H1 (cell line): ENCODE measurements at regions not wholly inside any gene's neighbourhood (a gene's known extent, or its start where the extent isn't known, plus 50 kb on each side); places are given as distances from the start of the nearest gene placed in this dataset.

ENCODE experiments used
- CTCF ChIA-PET: fragments of 300-600 bp; sonication (Branson Sonifier 250); formaldehyde crosslinking; loops from one replicate; lab custom pipeline; 2021; ENCODE audit not compliant: partially characterized antibody; lab: Charles Lee
- POLR2A ChIA-PET: fragments of 300-600 bp; sonication (Branson Sonifier 250); formaldehyde crosslinking; loops from one replicate; lab custom pipeline; 2021; ENCODE audit warnings: inconsistent platforms; ENCODE audit not compliant: partially characterized antibody; lab: Charles Lee
- DNase-seq, 2 experiments: peaks; one replicate each; pipeline versions ENCODE4 v3.0.0 to v3.0.0-alpha.2; 2010 to 2022; ENCODE audit warnings: low spot score in 2 of 2, low read depth in 1 of 2, mixed read lengths in 1 of 2
- FAIRE-seq: peaks from 2 replicates; lab custom pipeline; 2011; peaks lifted over from hg19 to GRCh38; lab: Jason Lieb, UNC
- H2AFZ ChIP-seq: 2 replicates; pipeline ENCODE4 v1.8.1; 2012; ENCODE audit warnings: low read length, inconsistent platforms
- H2AK5ac ChIP-seq: 2 replicates; pipeline ENCODE4 v1.6.1; 2013; ENCODE audit warnings: low read depth, low read length
- H2BK120ac ChIP-seq: replicated peaks from 2 replicates; pipeline ENCODE3; 2013; ENCODE audit warnings: low read depth, low read length, inconsistent platforms
- H2BK12ac ChIP-seq: 2 replicates; pipeline ENCODE4 v1.6.1; 2013; ENCODE audit warnings: low read depth, low read length
- H2BK15ac ChIP-seq: 2 replicates; pipeline ENCODE4 v1.6.1; 2013; ENCODE audit warnings: low read length
- H2BK20ac ChIP-seq: 2 replicates; pipeline ENCODE4 v1.6.1; 2013; ENCODE audit warnings: low read length
- H2BK5ac ChIP-seq: 2 replicates; pipeline ENCODE4 v1.6.1; 2013; ENCODE audit warnings: low read depth, low read length
- H3K14ac ChIP-seq: 2 replicates; pipeline ENCODE4 v1.6.1; 2013; ENCODE audit warnings: inconsistent platforms; ENCODE audit not compliant: insufficient read length
- H3K18ac ChIP-seq: 2 replicates; pipeline ENCODE4 v1.6.1; 2013; ENCODE audit warnings: low read length; ENCODE audit errors: extremely low read depth
- H3K23ac ChIP-seq: 2 replicates; pipeline ENCODE4 v1.6.1; 2013; ENCODE audit warnings: inconsistent platforms; ENCODE audit not compliant: insufficient read length
- H3K23me2 ChIP-seq: 2 replicates; pipeline ENCODE4 v1.6.1; 2013; ENCODE audit warnings: low read depth, low read length
- H3K27ac ChIP-seq: 2 replicates; pipeline ENCODE4 v1.6.1; 2011; ENCODE audit warnings: low read depth, low read length, inconsistent platforms
- H3K27me3 ChIP-seq, 4 experiments: replicated peaks in 1 of 4; 1 replicate in 1 of 4; 2 replicates in 3 of 4; pipeline versions ENCODE4 v1.6.1 to v1.8.1; 2011 to 2013; ENCODE audit warnings: low read length in 3 of 4, mild to moderate bottlenecking in 3 of 4, inconsistent platforms in 2 of 4, mixed read lengths in 2 of 4, moderate library complexity in 1 of 4; ENCODE audit not compliant: control insufficient read depth in 3 of 4, insufficient read depth in 3 of 4; ENCODE audit errors: extremely low read depth in 1 of 4
- H3K36me3 ChIP-seq, 4 experiments: 2 replicates each; pipeline versions ENCODE4 v1.6.1 to v1.8.1; 2011 to 2013; ENCODE audit warnings: mild to moderate bottlenecking in 4 of 4, low read length in 3 of 4, moderate library complexity in 2 of 4, control low read depth in 1 of 4, inconsistent platforms in 1 of 4; ENCODE audit not compliant: insufficient read depth in 4 of 4, control insufficient read depth in 2 of 4
- H3K4ac ChIP-seq: replicated peaks from 2 replicates; pipeline ENCODE3; 2013; ENCODE audit warnings: low read length, low read depth, mixed read lengths, inconsistent platforms; ENCODE audit not compliant: insufficient read length
- H3K4me1 ChIP-seq, 4 experiments: replicated peaks in 1 of 4; 1 replicate in 1 of 4; 2 replicates in 3 of 4; pipeline versions ENCODE4 v1.6.1 to v1.8.1; 2011 to 2013; ENCODE audit warnings: low read length in 3 of 4, inconsistent platforms in 2 of 4, mixed read lengths in 1 of 4; ENCODE audit not compliant: insufficient read depth in 4 of 4, control insufficient read depth in 3 of 4
- H3K4me2 ChIP-seq, 2 experiments: 2 replicates each; pipeline versions ENCODE4 v1.6.1 to v1.8.1; 2011 to 2013; ENCODE audit warnings: low read depth in 2 of 2, low read length in 2 of 2, control low read depth in 1 of 2, inconsistent platforms in 1 of 2, mild to moderate bottlenecking in 1 of 2; ENCODE audit not compliant: insufficient read depth in 1 of 2
- H3K4me3 ChIP-seq, 4 experiments: fragments of 200-600, 300-600 bp in 1 of 4; sonication (generic), shearing (Covaris generic), sonication (Bioruptor Twin) in 1 of 4; 2 replicates each; pipeline versions ENCODE4 v1.5.1 to v1.8.1; 2011 to 2016; ENCODE audit warnings: low read length in 4 of 4, low read depth in 3 of 4, control low read depth in 2 of 4, inconsistent platforms in 2 of 4, mild to moderate bottlenecking in 2 of 4, mixed read lengths in 1 of 4, moderate library complexity in 1 of 4; ENCODE audit not compliant: insufficient read depth in 2 of 4; ENCODE audit errors: extremely low read depth in 1 of 4
- H3K56ac ChIP-seq: replicated peaks from 2 replicates; pipeline ENCODE3; 2013; ENCODE audit warnings: low read depth, mild to moderate bottlenecking, mixed read lengths, low read length, inconsistent platforms; ENCODE audit not compliant: insufficient read length
- H3K79me1 ChIP-seq: 2 replicates; pipeline ENCODE4 v1.6.1; 2013; ENCODE audit warnings: low read depth, low read length, control low read depth
- H3K79me2 ChIP-seq, 2 experiments: 2 replicates each; pipeline versions ENCODE4 v1.6.1 to v1.8.1; 2012 to 2013; ENCODE audit warnings: low read length in 2 of 2, mild to moderate bottlenecking in 2 of 2, inconsistent platforms in 1 of 2; ENCODE audit not compliant: insufficient read depth in 2 of 2, control insufficient read depth in 1 of 2
- H3K9ac ChIP-seq, 4 experiments: replicated peaks in 1 of 4; 1 replicate in 1 of 4; 2 replicates in 3 of 4; pipeline versions ENCODE4 v1.6.1 to v1.8.1; 2011 to 2013; ENCODE audit warnings: low read depth in 3 of 4, low read length in 3 of 4, control low read depth in 2 of 4, mild to moderate bottlenecking in 2 of 4, moderate library complexity in 2 of 4, inconsistent platforms in 1 of 4; ENCODE audit errors: extremely low read depth in 1 of 4
- H3K9me3 ChIP-seq, 2 experiments: 2 replicates each; pipeline versions ENCODE4 v1.6.1 to v1.8.1; 2012 to 2013; ENCODE audit warnings: mild to moderate bottlenecking in 2 of 2, moderate library complexity in 2 of 2, control low read depth in 1 of 2, inconsistent platforms in 1 of 2, low read depth in 1 of 2, low read length in 1 of 2, mixed read lengths in 1 of 2; ENCODE audit not compliant: insufficient read depth in 2 of 2
- H4K20me1 ChIP-seq, 2 experiments: replicated peaks in 1 of 2; 2 replicates each; pipeline versions ENCODE3 to v1.8.1; 2011 to 2013; ENCODE audit warnings: inconsistent platforms in 2 of 2, low read length in 2 of 2, mild to moderate bottlenecking in 1 of 2; ENCODE audit not compliant: insufficient read depth in 2 of 2, control insufficient read depth in 1 of 2
- H4K5ac ChIP-seq: 2 replicates; pipeline ENCODE4 v1.6.1; 2013; ENCODE audit warnings: low read length, low read depth, mixed read lengths, inconsistent platforms; ENCODE audit not compliant: insufficient read length
- H4K8ac ChIP-seq: 2 replicates; pipeline ENCODE4 v1.8.0; 2013; ENCODE audit warnings: mild to moderate bottlenecking, moderate library complexity, low read length, inconsistent platforms; ENCODE audit not compliant: insufficient read depth; ENCODE audit errors: extremely low read depth
- H4K91ac ChIP-seq: replicated peaks from 2 replicates; pipeline ENCODE3; 2013; ENCODE audit warnings: low read length, mixed read lengths, inconsistent platforms; ENCODE audit not compliant: insufficient read length
- ATF2 ChIP-seq: IDR thresholded peaks from 2 replicates; pipeline ENCODE4 v1.6.1; 2012; ENCODE audit warnings: low read length, inconsistent platforms
- BRCA1 ChIP-seq: IDR thresholded peaks from 2 replicates; pipeline ENCODE4 v1.6.1; 2012; ENCODE audit warnings: low read depth, low read length, improper control_type of control experiment
- HDAC2 ChIP-seq, 2 experiments: fragments of 300-600 bp in 1 of 2; sonication (generic) in 1 of 2; IDR thresholded peaks; 2 replicates each; pipeline ENCODE4 v1.6.1; 2011 to 2012; ENCODE audit warnings: low read depth in 2 of 2, low read length in 2 of 2, mild to moderate bottlenecking in 2 of 2, moderate library complexity in 2 of 2, borderline replicate concordance in 1 of 2, inconsistent platforms in 1 of 2
- NRF1 ChIP-seq: IDR thresholded peaks from 2 replicates; pipeline ENCODE4 v1.6.1; 2011; ENCODE audit warnings: mild to moderate bottlenecking, low read depth, low read length, improper control_type of control experiment
- PHF8 ChIP-seq: fragments of 200-600 bp; sonication (generic); conservative IDR thresholded peaks from 2 replicates; pipeline ENCODE4 v1.7.1; 2012; ENCODE audit warnings: low read depth, mild to moderate bottlenecking, inconsistent platforms, low read length, moderate library complexity
- SAP30 ChIP-seq: fragments of 300-600 bp; sonication (generic); IDR thresholded peaks from 2 replicates; pipeline ENCODE4 v1.7.1; 2012; ENCODE audit warnings: low read length, moderate library complexity, mild to moderate bottlenecking, inconsistent platforms; ENCODE audit not compliant: insufficient read depth, insufficient replicate concordance
- SP4 ChIP-seq: IDR thresholded peaks from 2 replicates; pipeline ENCODE4 v1.6.1; 2012; ENCODE audit warnings: low read length, inconsistent platforms
- TCF12 ChIP-seq: IDR thresholded peaks from 2 replicates; pipeline ENCODE4 v1.6.1; 2011; ENCODE audit warnings: low read depth, mild to moderate bottlenecking, low read length
- WGBS, 2 experiments: shearing (Covaris generic) in 1 of 2; methylation state at CpG; one replicate each; pipeline versions ENCODE4 v1.1.6 to v1.1.7; 2013 to 2015; ENCODE audit warnings: low lambda C conversion rate in 2 of 2, mixed read lengths in 2 of 2, inconsistent platforms in 1 of 2, low coverage in 1 of 2, missing lambda C conversion rate in 1 of 2; ENCODE audit not compliant: insufficient replicate concordance in 2 of 2, insufficient coverage in 1 of 2, insufficient read length in 1 of 2; ENCODE audit errors: extremely low coverage in 1 of 2, missing lambda C conversion rate in 1 of 2; 5-methylcytosine and 5-hydroxymethylcytosine counted together

GRCh38 chr4:45954276-45954675 lies 169.6 kb downstream of the GABRG1 start:
- Histone ChIP-seq H3K79me1 (no peaks in the 10 kb centered on the region), H2BK20ac (no peak overlapping the region), H3K14ac (no peak overlapping the region), H3K36me3 (no peaks in the 10 kb centered on the region), H2BK12ac (no peak overlapping the region), H3K27me3 (no peaks in the 10 kb centered on the region), H2BK15ac (no peak overlapping the region), H2AK5ac (no peak overlapping the region), H3K79me2 (no peaks in the 10 kb centered on the region), H3K27ac (no peak overlapping the region), H2AFZ (no peak overlapping the region), H2BK120ac (no peak overlapping the region), H3K18ac (no peak overlapping the region), H3K9me3 (no peaks in the 10 kb centered on the region), H4K20me1 (no peaks in the 10 kb centered on the region), H4K91ac (no peak overlapping the region), H3K4ac (no peak overlapping the region), H3K4me2 (no peak overlapping the region), H4K8ac (no peak overlapping the region), H3K4me1 (no peaks in the 10 kb centered on the region), H3K23ac (no peak overlapping the region), H3K4me3 (no peak overlapping the region), H3K9ac (no peak overlapping the region), H4K5ac (no peak overlapping the region), H2BK5ac (no peak overlapping the region), H3K56ac (no peak overlapping the region), H3K23me2 (no peaks in the 10 kb centered on the region)
- WGBS, 2 experiments = 81% methylated on average over 3 of the region's 3 CpGs; no CpG with 5 or more reads in 1 of the 2 experiments
- no peak for FAIRE-seq
- CTCF ChIA-PET = interaction anchor here (2.7 kb wide), 1 partner anchor 10 kb away, joined by 8 read pairs; no protein-coding TSS in a partner anchor
- POLR2A ChIA-PET = no interaction called here
- TF ChIP-seq NRF1 = no peak
- no peak for TF ChIP-seq ATF2
- no peak for TF ChIP-seq SP4
- no peak for TF ChIP-seq HDAC2 (IDR thresholded peaks at IDR 0.05; ENCODE audit: borderline replicate concordance in 1 of 2, low read depth in 2 of 2, low read length in 2 of 2)
- no peak for TF ChIP-seq BRCA1
- TF ChIP-seq SAP30 = no peak
- TF ChIP-seq TCF12 = no peak
- TF ChIP-seq PHF8 = no peak
- no peak for DNase-seq
